GM21515 (cell line): ENCODE measurements at regions not wholly inside any gene's neighbourhood (a gene's known extent, or its start where the extent isn't known, plus 50 kb on each side); places are given as distances from the start of the nearest gene placed in this dataset.

Experiments
- ATAC-seq: cut with Tn5 transposase; IDR thresholded peaks from one replicate; pipeline ENCODE4 v1.9.1; 2021; ENCODE audit not compliant: unreplicated experiment

GRCh38 chr6:11331111-11331510, 98.6 kb upstream of the NEDD9 start:
- no peak for ATAC-seq

GRCh38 chr6:11330413-11330760, 97.9 kb upstream of the NEDD9 start:
- no peak for ATAC-seq

GRCh38 chr6:11329726-11330412, 97.4 kb upstream of the NEDD9 start:
- no peak for ATAC-seq

- ATAC-seq: no peak
Observed at GRCh38 chr6:11328613-11329247, 96.3 kb upstream of the NEDD9 start.

DNA sequence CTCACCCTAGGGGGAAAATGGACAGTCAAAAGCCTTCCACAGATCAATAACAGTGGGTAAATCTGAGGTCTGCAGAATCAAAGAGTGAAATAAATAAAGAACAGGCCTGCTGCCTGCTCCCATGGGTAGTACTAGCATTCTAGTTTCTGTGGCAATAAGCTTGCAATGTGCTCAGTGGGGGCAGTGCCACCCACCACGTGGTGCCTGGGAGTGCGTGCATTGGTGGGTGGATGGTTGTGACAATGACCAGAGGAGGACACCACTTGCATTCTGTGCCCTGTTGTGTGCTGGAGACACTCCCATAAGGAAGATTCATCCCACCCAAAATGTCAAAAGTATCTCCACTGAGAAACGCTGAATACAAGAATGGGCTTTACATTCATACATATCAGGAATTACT, 95.5 kb upstream of the NEDD9 start:
- ATAC-seq: no peak

GRCh38 chr6:11326116-11326515, 93.6 kb upstream of the NEDD9 start:
- ATAC-seq: no peak

- peak; percentile 65 for ATAC-seq
Observed at GRCh38 chr6:11324453-11325015, 92.1 kb upstream of the NEDD9 start.

DNA sequence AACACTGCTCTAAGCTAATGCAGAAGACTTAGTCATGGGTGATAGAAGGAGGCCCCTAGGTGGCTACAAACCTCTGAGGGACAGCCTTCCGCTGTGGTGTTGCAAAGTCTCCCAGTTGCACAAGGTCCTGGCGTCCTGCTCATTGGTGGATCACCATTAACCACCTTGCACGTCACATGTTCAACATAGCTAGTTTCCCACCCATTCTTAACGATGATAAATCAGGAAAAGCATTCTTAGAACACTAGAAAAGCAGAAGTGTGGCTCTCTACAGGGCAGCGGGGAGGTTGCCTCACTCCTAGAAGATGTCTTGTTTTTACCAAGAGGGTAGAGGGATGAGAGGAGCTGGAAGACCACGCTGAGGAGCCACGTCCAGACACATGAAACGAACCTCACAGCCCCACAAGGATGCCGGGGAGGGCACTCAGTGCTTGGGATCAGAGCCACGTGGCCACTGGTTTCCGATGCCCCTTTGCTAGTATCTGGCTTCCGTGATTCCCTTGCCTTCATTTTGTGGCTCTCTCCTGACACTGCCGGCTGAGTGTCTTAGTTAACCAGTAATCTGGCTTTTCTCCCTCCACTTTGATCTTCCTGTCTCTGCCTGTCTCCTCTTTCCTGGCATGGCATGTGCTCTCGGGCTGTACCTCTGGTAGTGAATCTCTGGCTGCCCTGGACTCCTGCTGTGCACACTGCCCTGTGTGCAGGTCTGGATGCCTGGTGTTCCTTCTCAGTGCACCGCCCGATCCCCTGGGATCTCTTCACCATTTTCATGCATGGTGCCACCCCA, 91.4 kb upstream of the NEDD9 start:
- no peak for ATAC-seq

- no peak for ATAC-seq
Observed at GRCh38 chr6:11322252-11322885, 89.9 kb upstream of the NEDD9 start.

- ATAC-seq: no peak
Observed at GRCh38 chr6:11320914-11321597, 88.6 kb upstream of the NEDD9 start.

- ATAC-seq: no peak
Observed at GRCh38 chr6:11318835-11319813, 86.7 kb upstream of the NEDD9 start.

- ATAC-seq: peak; percentile 70
Observed at GRCh38 chr6:11317885-11318771, 85.7 kb upstream of the NEDD9 start.

- no peak for ATAC-seq
Observed at GRCh38 chr6:11315743-11316437, 83.4 kb upstream of the NEDD9 start.

GRCh38 chr6:11313207-11313606, 80.7 kb upstream of the NEDD9 start:
- ATAC-seq: no peak

GRCh38 chr6:11311970-11312369, 79.5 kb upstream of the NEDD9 start:
- ATAC-seq: no peak

DNA sequence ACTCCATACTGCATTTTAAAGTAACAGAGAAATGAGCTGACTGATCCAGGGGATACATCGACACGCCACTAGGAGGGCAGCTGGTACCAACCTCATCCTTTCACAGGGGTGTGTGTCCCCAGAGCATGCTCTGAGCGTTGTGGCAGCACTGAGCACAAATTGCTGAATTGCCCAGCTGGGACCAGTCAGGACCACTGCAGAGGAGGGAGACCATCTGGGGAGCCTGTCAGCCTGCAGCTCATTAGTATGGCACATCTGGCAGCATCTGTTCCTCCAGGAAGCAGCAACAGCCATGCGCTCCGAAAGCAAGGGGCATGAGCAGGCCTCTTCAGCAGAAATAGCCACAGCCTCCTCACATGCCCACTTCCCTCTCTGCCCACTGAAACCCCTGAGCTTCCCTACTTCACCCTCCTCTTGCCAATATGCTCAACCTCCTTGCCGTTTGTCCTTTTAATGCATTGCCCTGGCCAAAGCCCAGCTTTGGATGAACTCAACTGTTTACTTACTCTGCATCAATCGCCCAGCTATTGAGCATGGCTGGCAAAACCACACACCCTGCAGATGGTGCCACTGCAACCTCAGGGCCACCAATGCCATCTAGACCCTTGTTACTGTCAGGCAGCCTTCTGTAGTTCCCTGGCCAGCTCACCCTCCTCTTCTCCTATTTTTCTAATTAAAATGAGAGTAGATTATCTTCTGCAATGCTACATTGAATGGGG, 77.6 kb upstream of the NEDD9 start:
- no peak for ATAC-seq

GRCh38 chr6:11307226-11307625, 74.8 kb upstream of the NEDD9 start:
- no peak for ATAC-seq
